HG02885 (cell line): ENCODE measurements at regions not wholly inside any gene's neighbourhood (a gene's known extent, or its start where the extent isn't known, plus 50 kb on each side); places are given as distances from the start of the nearest gene placed in this dataset.
"Not testable (repeated sequence)": the region's sequence is repeated elsewhere in the genome, so short reads cannot be mapped to it uniquely, and the experiment has no call there.

Source experiments
- ATAC-seq: cut with Tn5 transposase; IDR thresholded peaks from one replicate; pipeline ENCODE4 v1.9.1; 2021; ENCODE audit warnings: mild to moderate bottlenecking; ENCODE audit not compliant: unreplicated experiment, poor library complexity

GRCh38 chr12:5163661-5164060 is 120.0 kb downstream of the KCNA5 start:
- no peak for ATAC-seq

- ATAC-seq = no peak
Observed at GRCh38 chr12:5165296-5165970, 121.8 kb downstream of the KCNA5 start.

- no peak for ATAC-seq
Observed at GRCh38 chr12:5166976-5167375, 123.3 kb downstream of the KCNA5 start.

- no peak for ATAC-seq
Observed at GRCh38 chr12:5168148-5168547, 124.5 kb downstream of the KCNA5 start.

- no peak for ATAC-seq
Observed at GRCh38 chr12:5170844-5171243, 127.2 kb downstream of the KCNA5 start.

- no peak for ATAC-seq
Observed at GRCh38 chr12:5171701-5172100, 128.0 kb downstream of the KCNA5 start.

- ATAC-seq = no peak
Observed at GRCh38 chr12:5172886-5173285, 129.2 kb downstream of the KCNA5 start.

GRCh38 chr12:5173511-5174011 is 129.9 kb downstream of the KCNA5 start:
- ATAC-seq = no peak

GRCh38 chr12:5175415-5175814 is 131.7 kb downstream of the KCNA5 start:
- ATAC-seq = not testable (repeated sequence)

- no peak for ATAC-seq
Observed at GRCh38 chr12:5176036-5176435, 132.4 kb downstream of the KCNA5 start.

- ATAC-seq = no peak
Observed at GRCh38 chr12:5177096-5177495, 133.4 kb downstream of the KCNA5 start.

- no peak for ATAC-seq
Observed at GRCh38 chr12:5177731-5178130, 134.1 kb downstream of the KCNA5 start.

- no peak for ATAC-seq
Observed at GRCh38 chr12:5178571-5178970, 134.9 kb downstream of the KCNA5 start.

- ATAC-seq = no peak
Observed at GRCh38 chr12:5180496-5180895, 136.8 kb downstream of the KCNA5 start.

GRCh38 chr12:5184186-5184585 is 140.5 kb downstream of the KCNA5 start:
- ATAC-seq = no peak

- ATAC-seq = no peak
Observed at GRCh38 chr12:5185435-5186069, 141.9 kb downstream of the KCNA5 start.

GRCh38 chr12:5186715-5187114 is 143.0 kb downstream of the KCNA5 start:
- ATAC-seq = no peak

- no peak for ATAC-seq
Observed at GRCh38 chr12:5187136-5187535, 143.5 kb downstream of the KCNA5 start.

GRCh38 chr12:5188472-5188871 is 144.8 kb downstream of the KCNA5 start:
- ATAC-seq = no peak

GRCh38 chr12:5189173-5189572 is 145.5 kb downstream of the KCNA5 start:
- no peak for ATAC-seq

GRCh38 chr12:5191803-5192538 is 148.3 kb downstream of the KCNA5 start:
- no peak for ATAC-seq
